ENCODE measurements at regions not wholly inside any gene's neighbourhood (a gene's known extent, or its start where the extent isn't known, plus 50 kb on each side); places are given as distances from the start of the nearest gene placed in this dataset.

GRCh38 chr4:120589787-120590186, 332.7 kb downstream of the PRDM5 start:
- no peaks in the 10 kb centered on the region for H3K36me3 ChIP-seq (ENCODE audit: insufficient read depth in 1 of 2, low read depth in 1 of 2)
- H3K4me3 ChIP-seq = no peak overlapping the region
- H3K4me1 ChIP-seq = no peaks in the 10 kb centered on the region
- ATAC-seq = no peak
- no peaks in the 10 kb centered on the region for H3K9me3 ChIP-seq
- 57 to 70% (median 60%) methylated on average over 2 of the region's 2 CpGs for WGBS, 3 donors
- DNase-seq = no peak
- no peak for TF ChIP-seq CTCF (IDR thresholded peaks at IDR 0.05)
- no peaks in the 10 kb centered on the region for H3K27me3 ChIP-seq (ENCODE audit: insufficient read depth in 3 of 3, low read length in 2 of 3)
- H3K27ac ChIP-seq = no peak overlapping the region
- intact Hi-C loops (cut with DNase I) = no loop called here

GRCh38 chr4:120568731-120569130, 353.8 kb downstream of the PRDM5 start:
- no peak for DNase-seq
- ATAC-seq = peak in 1 of 4 donors; percentile 40
- Histone ChIP-seq H3K9me3 (no peaks in the 10 kb centered on the region), H3K4me1 (peaks cover 6% of the 10 kb centered on the region), H3K36me3 (ENCODE audit: insufficient read depth in 1 of 2, low read depth in 1 of 2) (no peaks in the 10 kb centered on the region), H3K4me3 (no peak overlapping the region), H3K27me3 (ENCODE audit: insufficient read depth in 3 of 3, low read length in 2 of 3) (no peaks in the 10 kb centered on the region), H3K27ac (no peak overlapping the region)
- intact Hi-C loops (cut with DNase I) = no loop called here
- TF ChIP-seq CTCF (IDR thresholded peaks at IDR 0.05) = no peak
- 14 to 19% (median 18%) methylated on average over 2 of the region's 2 CpGs for WGBS, 3 donors

GRCh38 chr4:120561648-120562047, 360.9 kb downstream of the PRDM5 start:
- no peaks in the 10 kb centered on the region for H3K4me1 ChIP-seq
- H3K36me3 ChIP-seq (ENCODE audit: insufficient read depth in 1 of 2, low read depth in 1 of 2) = no peaks in the 10 kb centered on the region
- peaks cover 12% of the 10 kb centered on the region for H3K9me3 ChIP-seq
- H3K27ac ChIP-seq = no peak overlapping the region
- DNase-seq (no peak), ATAC-seq (no peak)
- intact Hi-C loops (cut with DNase I) = no loop called here
- no peak overlapping the region for H3K4me3 ChIP-seq
- no peak for TF ChIP-seq CTCF (IDR thresholded peaks at IDR 0.05)
- H3K27me3 ChIP-seq (ENCODE audit: insufficient read depth in 3 of 3, low read length in 2 of 3) = no peaks in the 10 kb centered on the region
- WGBS, 3 donors = 85 to 89% (median 88%) methylated on average over 2 of the region's 2 CpGs

GRCh38 chr4:120557372-120557771, 365.2 kb downstream of the PRDM5 start:
- H3K4me1 ChIP-seq = peaks cover 16% of the 10 kb centered on the region
- H3K27ac ChIP-seq = no peak overlapping the region
- DNase-seq (no peak), ATAC-seq (no peak)
- WGBS, 3 donors = 74 to 94% (median 75%) methylated on average over 2 of the region's 2 CpGs
- no peak for TF ChIP-seq CTCF (IDR thresholded peaks at IDR 0.05)
- intact Hi-C loops (cut with DNase I) = no loop called here
- H3K36me3 ChIP-seq (ENCODE audit: insufficient read depth in 1 of 2, low read depth in 1 of 2) = no peaks in the 10 kb centered on the region
- H3K4me3 ChIP-seq = no peak overlapping the region
- H3K9me3 ChIP-seq = peaks cover 8% of the 10 kb centered on the region
- no peaks in the 10 kb centered on the region for H3K27me3 ChIP-seq (ENCODE audit: insufficient read depth in 3 of 3, low read length in 2 of 3)

GRCh38 chr4:120555058-120555457, 367.5 kb downstream of the PRDM5 start:
- 11 to 15% (median 11%) methylated on average over 2 of the region's 2 CpGs for WGBS, 3 donors
- H3K36me3 ChIP-seq (ENCODE audit: insufficient read depth in 1 of 2, low read depth in 1 of 2) = no peaks in the 10 kb centered on the region
- TF ChIP-seq CTCF (IDR thresholded peaks at IDR 0.05) = no peak
- H3K4me1 ChIP-seq = peaks cover 16% of the 10 kb centered on the region
- H3K9me3 ChIP-seq = no peaks in the 10 kb centered on the region
- DNase-seq (no peak), ATAC-seq (peak; percentile 59 to 84 (median 75))
- H3K4me3 ChIP-seq = peak overlapping the region; percentile 4
- H3K27ac ChIP-seq = no peak overlapping the region
- intact Hi-C loops (cut with DNase I) = no loop called here
- H3K27me3 ChIP-seq (ENCODE audit: insufficient read depth in 3 of 3, low read length in 2 of 3) = no peaks in the 10 kb centered on the region
